Fibroblast of mammary gland (primary cell): ENCODE measurements at regions not wholly inside any gene's neighbourhood (a gene's known extent, or its start where the extent isn't known, plus 50 kb on each side); places are given as distances from the start of the nearest gene placed in this dataset.

Experiments
- DNase-seq: peaks from one replicate; pipeline ENCODE4 v3.0.0-alpha.2; 2010; ENCODE audit warnings: low read depth
- H3K4me3 ChIP-seq: 2 replicates; pipeline ENCODE4 v1.5.1; 2011; ENCODE audit warnings: low read depth, mild to moderate bottlenecking, low read length, moderate library complexity; ENCODE audit not compliant: control insufficient read depth
- CTCF ChIP-seq: conservative IDR thresholded peaks from 2 replicates; pipeline ENCODE4 v1.5.1; 2011; ENCODE audit warnings: low read depth, low read length, inconsistent platforms; ENCODE audit not compliant: control insufficient read depth, insufficient read depth

DNA sequence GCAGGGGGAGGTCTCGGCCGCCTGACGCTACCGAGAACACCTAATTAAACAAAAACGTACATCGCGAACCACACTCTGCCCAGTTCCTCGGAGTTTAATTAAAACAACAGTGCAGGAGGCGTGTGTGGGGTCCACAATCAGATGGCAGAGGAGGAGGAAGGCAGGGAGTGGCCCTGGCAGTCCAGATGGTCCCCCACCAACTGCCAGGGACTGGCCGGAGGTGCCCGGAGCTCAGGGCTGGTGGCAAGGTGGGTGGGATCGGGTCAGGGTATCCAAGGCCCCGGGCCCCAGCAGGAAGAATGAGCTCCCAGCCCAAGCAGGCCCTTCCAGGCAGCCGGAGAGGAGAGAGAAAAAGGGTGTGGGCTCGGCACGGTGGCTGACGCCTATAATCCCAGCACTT, 71.3 kb downstream of the PTPRS start:
- no peak for DNase-seq
- H3K4me3 ChIP-seq = no peak overlapping the region
- no peak for TF ChIP-seq CTCF

DNA sequence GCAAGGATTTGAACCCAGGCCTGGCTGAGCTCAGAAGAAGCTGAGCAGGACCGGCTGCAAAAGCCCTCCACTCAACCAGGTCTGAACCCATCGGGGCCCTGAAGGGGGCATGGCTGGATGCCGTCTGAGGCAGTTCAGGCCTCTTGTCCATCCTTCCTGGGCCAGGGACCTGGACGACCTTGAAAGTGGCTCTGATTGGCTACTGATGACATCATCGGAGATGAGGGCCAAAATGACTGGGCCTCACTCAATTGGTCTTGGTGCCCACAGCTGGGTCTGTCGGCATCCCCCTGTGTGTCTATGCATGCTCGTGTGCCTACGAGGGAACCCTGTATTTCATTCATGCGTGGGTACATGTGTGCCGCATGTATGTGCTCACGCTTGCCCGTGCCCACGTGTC, 71.8 kb downstream of the PTPRS start:
- no peak for DNase-seq
- no peak overlapping the region for H3K4me3 ChIP-seq
- TF ChIP-seq CTCF = no peak

GRCh38 chr19:5265260-5265659, 75.4 kb downstream of the PTPRS start:
- no peak for DNase-seq
- TF ChIP-seq CTCF = no peak
- no peak overlapping the region for H3K4me3 ChIP-seq

- H3K4me3 ChIP-seq = no peak overlapping the region
- no peak for DNase-seq
- no peak for TF ChIP-seq CTCF
Observed at GRCh38 chr19:5264453-5264852, 76.2 kb downstream of the PTPRS start.

- no peak for TF ChIP-seq CTCF
- DNase-seq = no peak
- no peak overlapping the region for H3K4me3 ChIP-seq
Observed at GRCh38 chr19:5263615-5264014, 77.0 kb downstream of the PTPRS start.

DNA sequence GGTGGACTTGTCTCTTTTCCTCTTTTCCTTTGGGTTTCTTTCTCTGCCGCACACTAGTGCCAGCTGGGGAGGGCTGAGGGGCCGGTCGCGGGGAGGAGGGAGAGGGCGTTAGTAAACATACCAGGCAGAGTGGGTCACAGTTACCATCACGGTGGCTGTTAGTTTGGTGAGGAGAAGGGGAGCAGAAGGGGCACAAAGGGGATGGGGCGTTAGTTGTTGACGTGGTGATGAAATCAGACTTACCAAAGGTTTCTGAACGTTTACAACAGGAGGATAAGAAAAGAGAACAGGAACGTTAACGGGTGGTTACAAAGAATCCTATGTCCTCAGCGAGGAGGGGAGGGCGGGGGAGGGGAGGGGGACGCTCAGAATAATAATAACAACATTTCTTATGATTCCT, 77.9 kb downstream of the PTPRS start:
- H3K4me3 ChIP-seq = no peak overlapping the region
- no peak for DNase-seq
- TF ChIP-seq CTCF = no peak

DNA sequence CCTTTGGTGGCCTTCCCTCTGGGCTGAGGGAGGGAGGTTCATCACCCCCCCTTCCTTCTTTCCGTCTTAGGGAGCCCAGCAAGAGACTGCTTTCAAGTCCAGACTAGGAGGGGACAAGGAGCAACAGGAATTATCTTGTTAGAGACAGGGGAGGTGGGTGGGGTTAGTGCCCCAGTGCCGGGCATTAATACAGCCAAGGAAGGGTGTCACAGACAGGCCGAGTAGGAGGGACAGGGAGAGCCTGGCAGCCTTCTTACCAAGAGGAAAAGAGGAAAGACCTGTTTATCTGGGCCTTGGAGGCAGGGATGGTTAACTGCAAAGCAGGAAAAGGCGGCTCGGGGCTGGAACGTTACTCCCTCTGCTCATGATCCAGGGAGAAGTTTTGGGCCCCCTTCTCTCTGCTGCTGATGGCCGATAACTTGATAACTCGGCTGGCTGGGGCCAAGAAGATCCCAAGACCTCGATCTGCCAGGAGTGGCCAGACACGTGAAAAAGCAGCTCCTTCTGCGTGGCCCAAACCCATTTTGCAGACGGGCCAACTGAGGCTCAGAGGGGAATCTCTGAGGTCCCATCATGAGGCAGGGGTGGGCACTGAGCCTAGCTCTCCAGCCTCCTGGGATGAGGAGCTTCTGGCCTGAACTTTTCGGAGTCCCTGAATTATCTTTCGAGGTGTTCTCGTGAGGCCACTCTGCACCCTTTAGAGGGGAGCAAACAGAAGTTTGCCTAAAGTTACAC, 79.3 kb downstream of the PTPRS start:
- no peak for DNase-seq
- H3K4me3 ChIP-seq = no peak overlapping the region
- no peak for TF ChIP-seq CTCF
